ENCODE measurements at regions not wholly inside any gene's neighbourhood (a gene's known extent, or its start where the extent isn't known, plus 50 kb on each side); places are given as distances from the start of the nearest gene placed in this dataset.
"Not testable (repeated sequence)": the region's sequence is repeated elsewhere in the genome, so short reads cannot be mapped to it uniquely, and the experiment has no call there.

- no peak for DNase-seq (ENCODE audit: low read depth)
Observed at GRCh38 chrX:110511238-110511637, 152.6 kb downstream of the RTL9 start.

GRCh38 chrX:110512341-110512740, 153.7 kb downstream of the RTL9 start:
- no peak for DNase-seq (ENCODE audit: low read depth)

- DNase-seq (ENCODE audit: low read depth) = no peak
Observed at GRCh38 chrX:110514509-110514908, 155.9 kb downstream of the RTL9 start.

GRCh38 chrX:110519501-110519900, 160.9 kb downstream of the RTL9 start:
- DNase-seq (ENCODE audit: low read depth) = no peak

- no peak for DNase-seq (ENCODE audit: low read depth)
Observed at GRCh38 chrX:110519906-110520452, 161.3 kb downstream of the RTL9 start.

GRCh38 chrX:110520652-110521051, 162.0 kb downstream of the RTL9 start:
- not testable (repeated sequence) for DNase-seq (ENCODE audit: low read depth)

GRCh38 chrX:110531873-110532580, 173.4 kb downstream of the RTL9 start:
- peak; percentile 0 for DNase-seq (ENCODE audit: low read depth)

- DNase-seq (ENCODE audit: low read depth) = no peak
Observed at GRCh38 chrX:110532581-110532931, 173.9 kb downstream of the RTL9 start.

- DNase-seq (ENCODE audit: low read depth) = no peak
Observed at GRCh38 chrX:110536816-110537215, 178.2 kb downstream of the RTL9 start.

GRCh38 chrX:110541266-110541665, 182.6 kb downstream of the RTL9 start:
- no peak for DNase-seq (ENCODE audit: low read depth)

- DNase-seq (ENCODE audit: low read depth) = not testable (repeated sequence)
Observed at GRCh38 chrX:110550854-110551253, 192.2 kb downstream of the RTL9 start.

- no peak for DNase-seq (ENCODE audit: low read depth)
Observed at GRCh38 chrX:110557864-110558263, 199.2 kb downstream of the RTL9 start.

GRCh38 chrX:110558406-110558805, 199.8 kb downstream of the RTL9 start:
- no peak for DNase-seq (ENCODE audit: low read depth)

GRCh38 chrX:110561034-110561433, 202.4 kb downstream of the RTL9 start:
- DNase-seq (ENCODE audit: low read depth) = peak; percentile 68

- DNase-seq (ENCODE audit: low read depth) = peak; percentile 73
Observed at GRCh38 chrX:110563282-110563681, 204.6 kb downstream of the RTL9 start.

GRCh38 chrX:110568441-110568840, 209.8 kb downstream of the RTL9 start:
- DNase-seq (ENCODE audit: low read depth) = no peak

- peak; percentile 61 for DNase-seq (ENCODE audit: low read depth)
Observed at GRCh38 chrX:110569506-110569905, 210.9 kb downstream of the RTL9 start.

- DNase-seq (ENCODE audit: low read depth) = no peak
Observed at GRCh38 chrX:110578270-110578669, 217.3 kb downstream of the CHRDL1 start.

GRCh38 chrX:110584083-110584482, 211.5 kb downstream of the CHRDL1 start:
- no peak for DNase-seq (ENCODE audit: low read depth)

GRCh38 chrX:110588164-110588563, 207.5 kb downstream of the CHRDL1 start:
- DNase-seq (ENCODE audit: low read depth) = no peak

GRCh38 chrX:110588853-110589252, 206.8 kb downstream of the CHRDL1 start:
- DNase-seq (ENCODE audit: low read depth) = no peak

GRCh38 chrX:110600745-110601310, 194.8 kb downstream of the CHRDL1 start:
- DNase-seq (ENCODE audit: low read depth) = peak; percentile 86

GRCh38 chrX:110614596-110614995, 181.0 kb downstream of the CHRDL1 start:
- peak; percentile 32 for DNase-seq (ENCODE audit: low read depth)

Measured in HT1080 (cell line).